Loucy (cell line): ENCODE measurements at regions not wholly inside any gene's neighbourhood (a gene's known extent, or its start where the extent isn't known, plus 50 kb on each side); places are given as distances from the start of the nearest gene placed in this dataset.
"Not testable (repeated sequence)": the region's sequence is repeated elsewhere in the genome, so short reads cannot be mapped to it uniquely, and the experiment has no call there.

ENCODE experiments used
- CTCF ChIP-seq: fragments of 200-600 bp; sonication (generic); conservative IDR thresholded peaks from 2 replicates; pipeline ENCODE4 v1.5.1; 2014; ENCODE audit warnings: mild to moderate bottlenecking, antibody characterized with exemption, low read length
- EZH2phosphoT487 ChIP-seq: fragments of 200-600 bp; IDR thresholded peaks from 2 replicates; pipeline ENCODE4 v1.6.1; 2018; ENCODE audit warnings: antibody characterized with exemption, mild to moderate bottlenecking, moderate library complexity, borderline replicate concordance

GRCh38 chrX:508821-509220 lies 121.8 kb upstream of the SHOX start:
- TF ChIP-seq CTCF, EZH2phosphoT487: not testable (repeated sequence)
